ENCODE measurements at regions not wholly inside any gene's neighbourhood (a gene's known extent, or its start where the extent isn't known, plus 50 kb on each side); places are given as distances from the start of the nearest gene placed in this dataset.

DNA sequence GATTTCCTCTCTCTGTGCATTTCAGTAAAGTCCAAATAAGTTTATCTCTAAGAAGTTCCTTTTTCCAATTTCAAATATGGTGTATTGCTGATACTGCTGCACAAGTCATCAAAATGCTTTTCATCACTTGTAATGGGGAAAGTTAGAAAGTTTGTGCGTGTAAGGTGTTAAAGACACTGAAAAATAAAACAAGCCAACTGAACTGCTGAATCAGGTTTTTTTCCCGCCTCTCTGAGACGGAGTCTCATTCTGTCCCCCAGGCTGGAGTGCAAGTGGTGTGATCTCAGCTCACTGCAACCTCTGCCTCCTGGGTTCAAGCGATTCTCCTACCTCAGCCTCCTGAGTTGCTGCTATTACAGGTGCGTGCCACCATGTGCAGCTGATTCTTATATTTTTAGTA is 400.9 kb downstream of the LRRC70 start:
- TF ChIP-seq, protein P1, sequence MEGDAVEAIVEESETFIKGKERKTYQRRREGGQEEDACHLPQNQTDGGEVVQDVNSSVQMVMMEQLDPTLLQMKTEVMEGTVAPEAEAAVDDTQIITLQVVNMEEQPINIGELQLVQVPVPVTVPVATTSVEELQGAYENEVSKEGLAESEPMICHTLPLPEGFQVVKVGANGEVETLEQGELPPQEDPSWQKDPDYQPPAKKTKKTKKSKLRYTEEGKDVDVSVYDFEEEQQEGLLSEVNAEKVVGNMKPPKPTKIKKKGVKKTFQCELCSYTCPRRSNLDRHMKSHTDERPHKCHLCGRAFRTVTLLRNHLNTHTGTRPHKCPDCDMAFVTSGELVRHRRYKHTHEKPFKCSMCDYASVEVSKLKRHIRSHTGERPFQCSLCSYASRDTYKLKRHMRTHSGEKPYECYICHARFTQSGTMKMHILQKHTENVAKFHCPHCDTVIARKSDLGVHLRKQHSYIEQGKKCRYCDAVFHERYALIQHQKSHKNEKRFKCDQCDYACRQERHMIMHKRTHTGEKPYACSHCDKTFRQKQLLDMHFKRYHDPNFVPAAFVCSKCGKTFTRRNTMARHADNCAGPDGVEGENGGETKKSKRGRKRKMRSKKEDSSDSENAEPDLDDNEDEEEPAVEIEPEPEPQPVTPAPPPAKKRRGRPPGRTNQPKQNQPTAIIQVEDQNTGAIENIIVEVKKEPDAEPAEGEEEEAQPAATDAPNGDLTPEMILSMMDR (IDR thresholded peaks at IDR 0.05; ENCODE audit: low read depth, low read length): no peak
- TF ChIP-seq, protein P2, sequence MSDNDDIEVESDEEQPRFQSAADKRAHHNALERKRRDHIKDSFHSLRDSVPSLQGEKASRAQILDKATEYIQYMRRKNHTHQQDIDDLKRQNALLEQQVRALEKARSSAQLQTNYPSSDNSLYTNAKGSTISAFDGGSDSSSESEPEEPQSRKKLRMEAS (IDR thresholded peaks at IDR 0.05; ENCODE audit: low read depth, low read length): no peak
- TF ChIP-seq POLR2A (IDR thresholded peaks at IDR 0.05; ENCODE audit: extremely low read depth, insufficient read length): no peak
- TF ChIP-seq MYC (IDR thresholded peaks at IDR 0.05; ENCODE audit: low read depth, low read length): no peak
